PC-9 (cell line): ENCODE measurements at regions not wholly inside any gene's neighbourhood (a gene's known extent, or its start where the extent isn't known, plus 50 kb on each side); places are given as distances from the start of the nearest gene placed in this dataset.

Source experiments
- BruUV-seq: library from RNA; stranded (reverse); fragments of 400-500 nt; replicated peaks from 2 replicates; lab custom pipeline; 2021; lab: Mats Ljungman, UMichigan
- CTCF ChIA-PET: fragments of 300-600 bp; sonication (Branson Sonifier 250); formaldehyde crosslinking; loops from one replicate; lab custom pipeline; 2022; ENCODE audit warnings: antibody characterized with exemption; lab: Charles Lee
- POLR2A ChIA-PET: fragments of 300-600 bp; sonication (Branson Sonifier 250); formaldehyde crosslinking; loops from one replicate; lab custom pipeline; 2022; ENCODE audit warnings: antibody characterized with exemption; ENCODE audit not compliant: unreplicated experiment; lab: Charles Lee
- DNase-seq, 2 experiments: peaks; one replicate each; pipeline versions ENCODE4 v3.0.0 to v3.0.0-alpha.2; 2015 to 2022; ENCODE audit warnings: mixed read lengths in 1 of 2
- H2AFZ ChIP-seq: fragments of 200-600 bp; sonication (generic); 2 replicates; pipeline ENCODE4 v1.8.1; 2017; ENCODE audit warnings: antibody characterized with exemption
- H3F3A ChIP-seq: fragments of 200-600 bp; sonication (generic); 2 replicates; pipeline ENCODE4 v1.8.1; 2017; ENCODE audit warnings: antibody characterized with exemption, mild to moderate bottlenecking, low read depth; ENCODE audit not compliant: insufficient read depth
- H3K27ac ChIP-seq: fragments of 200-600 bp; sonication (generic); 2 replicates; pipeline ENCODE4 v1.6.1; 2016; ENCODE audit warnings: mixed run types
- H3K27me3 ChIP-seq: fragments of 200-600 bp; sonication (generic); 2 replicates; pipeline ENCODE4 v1.6.1; 2016; ENCODE audit warnings: low read depth, mixed run types; ENCODE audit not compliant: insufficient read depth
- H3K36me3 ChIP-seq: fragments of 200-600 bp; sonication (generic); 2 replicates; pipeline ENCODE4 v1.6.1; 2016; ENCODE audit warnings: low read depth, mixed run types
- H3K4me1 ChIP-seq: fragments of 200-600 bp; sonication (generic); replicated peaks from 2 replicates; pipeline ENCODE4 v1.6.1; 2016; ENCODE audit warnings: mixed run types; ENCODE audit not compliant: insufficient read depth
- H3K4me2 ChIP-seq: fragments of 200-600 bp; sonication (generic); 2 replicates; pipeline ENCODE4 v1.6.1; 2017; ENCODE audit warnings: mixed run types
- H3K4me3 ChIP-seq: fragments of 200-600 bp; sonication (generic); 2 replicates; pipeline ENCODE4 v1.6.1; 2016; ENCODE audit warnings: mixed run types
- H3K79me2 ChIP-seq: fragments of 200-600 bp; sonication (generic); 2 replicates; pipeline ENCODE4 v1.6.1; 2017; ENCODE audit warnings: low read depth, mixed run types
- H3K9me2 ChIP-seq: fragments of 200-600 bp; sonication (generic); 2 replicates; pipeline ENCODE4 v1.8.1; 2017; ENCODE audit warnings: mild to moderate bottlenecking; ENCODE audit not compliant: insufficient read depth
- H3K9me3 ChIP-seq: fragments of 200-600 bp; sonication (generic); 2 replicates; pipeline ENCODE4 v1.8.1; 2016; ENCODE audit warnings: low read depth; ENCODE audit not compliant: insufficient read depth
- H4K20me1 ChIP-seq: fragments of 200-600 bp; sonication (generic); 2 replicates; pipeline ENCODE4 v1.8.1; 2017; ENCODE audit not compliant: insufficient read depth
- EZH2 ChIP-seq: fragments of 200-600 bp; sonication (generic); IDR thresholded peaks from 2 replicates; pipeline ENCODE4 v1.8.0; 2017; ENCODE audit warnings: antibody characterized with exemption, low read depth
- intact Hi-C: fragments of 100-400 bp; cut with micrococcal nuclease; formaldehyde crosslinking; loops from one replicate; pipeline ENCODE4 v1.10.0; 2022; ENCODE audit not compliant: unreplicated experiment
- TF ChIP-seq, protein P1 (sequence below): fragments of 200-600 bp; sonication (generic); conservative IDR thresholded peaks from 2 replicates; pipeline ENCODE4 v1.6.1; 2017; ENCODE audit warnings: mixed run types, antibody characterized with exemption, mild to moderate bottlenecking, moderate library complexity

- BruUV-seq = no TSS peak
- H3K27ac ChIP-seq = no peak overlapping the region
- intact Hi-C loops = no loop called here
- H3K4me2 ChIP-seq = no peak overlapping the region
- TF ChIP-seq, protein P1, sequence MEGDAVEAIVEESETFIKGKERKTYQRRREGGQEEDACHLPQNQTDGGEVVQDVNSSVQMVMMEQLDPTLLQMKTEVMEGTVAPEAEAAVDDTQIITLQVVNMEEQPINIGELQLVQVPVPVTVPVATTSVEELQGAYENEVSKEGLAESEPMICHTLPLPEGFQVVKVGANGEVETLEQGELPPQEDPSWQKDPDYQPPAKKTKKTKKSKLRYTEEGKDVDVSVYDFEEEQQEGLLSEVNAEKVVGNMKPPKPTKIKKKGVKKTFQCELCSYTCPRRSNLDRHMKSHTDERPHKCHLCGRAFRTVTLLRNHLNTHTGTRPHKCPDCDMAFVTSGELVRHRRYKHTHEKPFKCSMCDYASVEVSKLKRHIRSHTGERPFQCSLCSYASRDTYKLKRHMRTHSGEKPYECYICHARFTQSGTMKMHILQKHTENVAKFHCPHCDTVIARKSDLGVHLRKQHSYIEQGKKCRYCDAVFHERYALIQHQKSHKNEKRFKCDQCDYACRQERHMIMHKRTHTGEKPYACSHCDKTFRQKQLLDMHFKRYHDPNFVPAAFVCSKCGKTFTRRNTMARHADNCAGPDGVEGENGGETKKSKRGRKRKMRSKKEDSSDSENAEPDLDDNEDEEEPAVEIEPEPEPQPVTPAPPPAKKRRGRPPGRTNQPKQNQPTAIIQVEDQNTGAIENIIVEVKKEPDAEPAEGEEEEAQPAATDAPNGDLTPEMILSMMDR = no peak
- TF ChIP-seq EZH2 = no peak
- no peaks in the 10 kb centered on the region for H3K27me3 ChIP-seq
- H3F3A ChIP-seq = no peaks in the 10 kb centered on the region
- no peak overlapping the region for H3K4me3 ChIP-seq
- H3K9me3 ChIP-seq = peaks cover 2% of the 10 kb centered on the region; the same call in 1 of the 2 replicates
- no peak overlapping the region for H2AFZ ChIP-seq
- DNase-seq = no peak
- no peaks in the 10 kb centered on the region for H4K20me1 ChIP-seq
- no peaks in the 10 kb centered on the region for H3K4me1 ChIP-seq
- POLR2A ChIA-PET = no interaction called here
- no peaks in the 10 kb centered on the region for H3K9me2 ChIP-seq
- no peaks in the 10 kb centered on the region for H3K79me2 ChIP-seq
- H3K36me3 ChIP-seq = no peaks in the 10 kb centered on the region
- CTCF ChIA-PET = no interaction called here
These were observed 1092.0 kb upstream of the LRRTM1 start for GRCh38 chr2:81396417-81397019.

DNA sequence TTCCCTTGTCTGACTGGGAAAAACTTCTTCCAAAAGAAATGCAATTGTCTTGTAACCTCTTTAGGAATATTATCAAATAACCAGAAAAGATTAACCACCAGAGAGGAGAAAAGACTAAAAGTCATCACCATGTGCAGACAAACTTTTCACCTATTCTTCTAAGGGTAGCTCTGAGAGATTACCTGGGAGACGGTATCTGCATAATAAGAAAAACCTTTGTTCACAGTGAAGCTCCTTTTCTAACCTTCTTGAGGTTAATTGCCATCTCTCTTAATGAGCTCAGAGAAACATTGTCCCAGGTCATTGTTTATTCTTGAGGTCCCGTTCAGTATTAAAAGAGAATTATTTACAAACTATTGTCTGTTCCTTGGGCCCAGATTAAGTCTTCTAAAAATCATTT lies 1091.2 kb upstream of the LRRTM1 start:
- Histone ChIP-seq H3K4me2 (no peak overlapping the region), H3K9me3 (peaks cover 2% of the 10 kb centered on the region; the same call in 1 of the 2 replicates), H4K20me1 (no peaks in the 10 kb centered on the region), H3K9me2 (no peaks in the 10 kb centered on the region), H3K4me1 (no peaks in the 10 kb centered on the region), H3K36me3 (no peaks in the 10 kb centered on the region), H3K79me2 (no peaks in the 10 kb centered on the region), H3K27ac (no peak overlapping the region), H3K27me3 (no peaks in the 10 kb centered on the region), H3F3A (no peaks in the 10 kb centered on the region), H3K4me3 (no peak overlapping the region), H2AFZ (no peak overlapping the region)
- intact Hi-C loops = no loop called here
- BruUV-seq = no TSS peak
- CTCF ChIA-PET = no interaction called here
- TF ChIP-seq, protein P1 = no peak
- TF ChIP-seq EZH2 = no peak
- POLR2A ChIA-PET = no interaction called here
- DNase-seq = no peak

DNA sequence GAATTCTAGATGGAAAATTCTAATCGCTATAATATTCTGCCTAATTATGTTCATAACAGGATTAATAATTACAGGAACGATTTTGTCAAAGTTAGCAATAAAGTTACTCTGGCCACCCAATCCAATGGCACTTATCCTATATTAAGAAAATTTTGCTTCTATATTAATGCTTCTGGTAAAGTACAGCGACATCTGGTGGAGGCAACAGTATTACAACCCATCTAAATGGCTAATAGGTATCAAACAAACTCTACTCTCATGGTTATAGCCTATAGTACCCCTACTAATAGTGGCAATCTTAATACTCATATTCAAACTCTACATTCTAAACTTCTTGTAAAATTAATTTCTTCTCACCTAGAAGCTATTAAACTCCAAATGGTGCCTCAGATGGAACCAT lies 1084.7 kb upstream of the LRRTM1 start:
- TF ChIP-seq EZH2 = no peak
- TF ChIP-seq, protein P1 = peak; percentile 59
- Histone ChIP-seq H3K36me3 (no peaks in the 10 kb centered on the region), H3K9me2 (no peaks in the 10 kb centered on the region), H4K20me1 (no peaks in the 10 kb centered on the region), H3K4me3 (no peak overlapping the region), H2AFZ (no peak overlapping the region), H3K4me2 (no peak overlapping the region), H3K27me3 (no peaks in the 10 kb centered on the region), H3K79me2 (no peaks in the 10 kb centered on the region), H3F3A (no peaks in the 10 kb centered on the region), H3K27ac (no peak overlapping the region), H3K9me3 (0 out of 2 replicates have a peak, but pooled peaks cover 3% of the 10 kb centered on the region), H3K4me1 (no peaks in the 10 kb centered on the region)
- no TSS peak for BruUV-seq
- no peak for DNase-seq
- ChIA-PET POLR2A (no interaction called here), CTCF (no interaction called here)
- intact Hi-C loops = no loop called here
